ENCODE measurements at regions not wholly inside any gene's neighbourhood (a gene's known extent, or its start where the extent isn't known, plus 50 kb on each side); places are given as distances from the start of the nearest gene placed in this dataset.

DNA sequence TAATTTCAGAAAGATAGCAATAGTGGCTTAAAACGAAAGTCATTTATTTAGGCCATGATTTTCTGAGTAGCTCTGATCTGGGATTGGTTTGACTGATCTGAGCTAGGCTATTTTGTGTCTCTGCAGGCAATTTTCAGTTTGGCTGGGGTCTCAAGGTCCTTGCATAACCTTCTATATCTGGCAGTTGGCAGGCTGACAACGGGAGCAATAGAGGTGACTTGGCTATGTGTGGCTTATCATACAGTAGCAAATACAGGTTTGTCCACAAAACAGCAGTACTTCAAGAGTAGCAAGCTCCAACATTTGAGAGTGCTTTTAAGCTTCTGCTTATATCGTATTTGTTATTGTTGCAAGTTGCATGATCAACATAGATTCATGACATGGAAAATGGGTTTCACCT lies 1167.3 kb upstream of the CELF2 start:
- H3K9me1 ChIP-seq (replicated peaks; ENCODE audit: control insufficient read depth, extremely low read depth, insufficient read depth, low read length) = no peaks in the 10 kb centered on the region
- H3K79me2 ChIP-seq (ENCODE audit: control insufficient read depth, insufficient read depth, low read length) = no peaks in the 10 kb centered on the region
- no peak for FAIRE-seq
- H3K36me3 ChIP-seq (ENCODE audit: control insufficient read depth in 2 of 2, extremely low read depth in 1 of 2, insufficient read depth in 2 of 2, low read length in 2 of 2) = no peaks in the 10 kb centered on the region
- ChIA-PET POLR2A (no interaction called here), CTCF (no interaction called here)
- no peaks in the 10 kb centered on the region for H3K27me3 ChIP-seq (ENCODE audit: control insufficient read depth in 2 of 2, insufficient read depth in 2 of 2, low read length in 2 of 2)
- DNase-seq (ENCODE audit: low read depth, low spot score) = no peak
- H3K4me1 ChIP-seq (ENCODE audit: control insufficient read depth, extremely low read depth, insufficient read depth, low read length) = no peaks in the 10 kb centered on the region
- no peak overlapping the region for H3K9ac ChIP-seq (replicated peaks; ENCODE audit: extremely low read depth, insufficient read depth, low read length)
- H4K20me1 ChIP-seq (replicated peaks; ENCODE audit: control insufficient read depth, extremely low read depth, insufficient read depth, low read length) = no peaks in the 10 kb centered on the region
- H3K9me3 ChIP-seq (replicated peaks; ENCODE audit: control insufficient read depth, insufficient read depth, low read length) = no peaks in the 10 kb centered on the region
- H3K4me3 ChIP-seq (replicated peaks in 1 of 3; ENCODE audit: insufficient read depth in 1 of 3, low read depth in 1 of 3, low read length in 3 of 3) = no peak overlapping the region
- TF ChIP-seq POLR2AphosphoS5 (IDR thresholded peaks at IDR 0.05; ENCODE audit: insufficient read depth, low read depth, low read length) (no peak), GATA2 (IDR thresholded peaks at IDR 0.05; ENCODE audit: insufficient read depth, insufficient read length, low read depth, low read length) (no peak), EZH2 (IDR thresholded peaks at IDR 0.05; ENCODE audit: borderline replicate concordance, low read depth, low read length, severe bottlenecking) (no peak), POLR2A (IDR thresholded peaks at IDR 0.05; ENCODE audit: low read depth, low read length) (no peak), JUN (IDR thresholded peaks at IDR 0.05; ENCODE audit: borderline replicate concordance, insufficient read depth, insufficient read length, low read depth) (no peak), MYC (IDR thresholded peaks at IDR 0.05; ENCODE audit: low read depth, low read length) (no peak), FOS (IDR thresholded peaks at IDR 0.05; ENCODE audit: borderline replicate concordance, insufficient read depth, low read length) (no peak)
- TF ChIP-seq, protein P1, sequence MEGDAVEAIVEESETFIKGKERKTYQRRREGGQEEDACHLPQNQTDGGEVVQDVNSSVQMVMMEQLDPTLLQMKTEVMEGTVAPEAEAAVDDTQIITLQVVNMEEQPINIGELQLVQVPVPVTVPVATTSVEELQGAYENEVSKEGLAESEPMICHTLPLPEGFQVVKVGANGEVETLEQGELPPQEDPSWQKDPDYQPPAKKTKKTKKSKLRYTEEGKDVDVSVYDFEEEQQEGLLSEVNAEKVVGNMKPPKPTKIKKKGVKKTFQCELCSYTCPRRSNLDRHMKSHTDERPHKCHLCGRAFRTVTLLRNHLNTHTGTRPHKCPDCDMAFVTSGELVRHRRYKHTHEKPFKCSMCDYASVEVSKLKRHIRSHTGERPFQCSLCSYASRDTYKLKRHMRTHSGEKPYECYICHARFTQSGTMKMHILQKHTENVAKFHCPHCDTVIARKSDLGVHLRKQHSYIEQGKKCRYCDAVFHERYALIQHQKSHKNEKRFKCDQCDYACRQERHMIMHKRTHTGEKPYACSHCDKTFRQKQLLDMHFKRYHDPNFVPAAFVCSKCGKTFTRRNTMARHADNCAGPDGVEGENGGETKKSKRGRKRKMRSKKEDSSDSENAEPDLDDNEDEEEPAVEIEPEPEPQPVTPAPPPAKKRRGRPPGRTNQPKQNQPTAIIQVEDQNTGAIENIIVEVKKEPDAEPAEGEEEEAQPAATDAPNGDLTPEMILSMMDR (IDR thresholded peaks at IDR 0.05; ENCODE audit: extremely low read depth in 1 of 2, insufficient read depth in 1 of 2, low read depth in 1 of 2, low read length in 2 of 2) = no peak
- TF ChIP-seq, protein P2, sequence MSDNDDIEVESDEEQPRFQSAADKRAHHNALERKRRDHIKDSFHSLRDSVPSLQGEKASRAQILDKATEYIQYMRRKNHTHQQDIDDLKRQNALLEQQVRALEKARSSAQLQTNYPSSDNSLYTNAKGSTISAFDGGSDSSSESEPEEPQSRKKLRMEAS (IDR thresholded peaks at IDR 0.05; ENCODE audit: insufficient read depth, insufficient read length) = no peak
- BruUV-seq (replicated peaks) = no TSS peak
- H3K27ac ChIP-seq (ENCODE audit: insufficient read depth, low read depth, low read length) = no peak overlapping the region
- H2AFZ ChIP-seq (ENCODE audit: low read depth, low read length) = no peak overlapping the region
- dilution Hi-C loops (cut with MboI; ENCODE audit: extremely low pct_ligation_motif_present, low sequenced_read_pairs) (no loop called here), intact Hi-C loops (cut with micrococcal nuclease) (loop anchor here (5.0 kb wide), 1 partner anchor 53 kb away; no protein-coding TSS in a partner anchor)
- H3K4me2 ChIP-seq (ENCODE audit: insufficient read depth, low read length) = no peak overlapping the region

Measured in endothelial cell of umbilical vein (primary cell).